Spleen (tissue), 7 donors: ENCODE measurements at regions not wholly inside any gene's neighbourhood (a gene's known extent, or its start where the extent isn't known, plus 50 kb on each side); places are given as distances from the start of the nearest gene placed in this dataset.

Experiments used
- POLR2A ChIP-seq, 3 donors: fragments of 450-650 bp; IDR thresholded peaks; one replicate each; pipeline ENCODE4 v1.5.1; 2017; ENCODE audit warnings: antibody characterized with exemption in 3 of 3, mild to moderate bottlenecking in 1 of 3
- POLR2AphosphoS5 ChIP-seq, 3 donors: sonication (generic); formaldehyde crosslinking; IDR thresholded peaks; one replicate each; pipeline ENCODE4 v1.5.1; 2017; ENCODE audit warnings: antibody characterized with exemption in 3 of 3
- TF ChIP-seq, protein P1 (sequence below), 11 experiments: fragments of 200-600 bp in 7 of 11; fragments of 450-650 bp in 4 of 11; sonication (generic) in 4 of 11; IDR thresholded peaks in 8 of 11; conservative IDR thresholded peaks in 3 of 11; 1 replicate in 7 of 11; 2 replicates in 4 of 11; pipeline versions ENCODE4 v1.4.0 to v1.8.0; 2016 to 2021; ENCODE audit warnings: antibody characterized with exemption in 11 of 11, inconsistent platforms in 4 of 11, mild to moderate bottlenecking in 1 of 11
- donor health status: DM: no; HTN: no; CAD: no; lungs with moderate emphysema.
- donor health status: DM: no; HTN: no; CAD: no.
- donor health status: DM: no; HTN: no; CAD: no.

DNA sequence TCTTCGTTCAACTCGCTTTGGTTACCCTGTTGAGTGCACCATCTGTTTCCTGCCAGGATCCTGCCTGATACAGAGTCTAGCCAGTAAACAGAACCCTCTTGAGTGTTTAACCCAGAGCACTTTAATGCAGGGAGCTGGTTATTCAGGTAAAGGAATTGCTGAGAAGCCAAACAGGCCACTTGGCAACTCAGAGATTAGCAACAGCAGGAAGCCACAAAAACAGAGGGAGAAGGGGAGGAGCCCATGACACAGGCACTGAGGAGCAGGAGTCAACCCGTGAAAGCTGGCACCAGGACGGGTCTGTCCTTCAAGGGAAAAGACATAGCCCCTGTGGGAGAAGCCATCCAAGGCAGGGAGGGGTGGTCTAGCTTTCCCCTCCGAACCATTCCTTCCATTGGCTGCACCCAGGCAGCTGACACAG is 641.4 kb downstream of the ZNF674 start:
- TF ChIP-seq, protein P1, sequence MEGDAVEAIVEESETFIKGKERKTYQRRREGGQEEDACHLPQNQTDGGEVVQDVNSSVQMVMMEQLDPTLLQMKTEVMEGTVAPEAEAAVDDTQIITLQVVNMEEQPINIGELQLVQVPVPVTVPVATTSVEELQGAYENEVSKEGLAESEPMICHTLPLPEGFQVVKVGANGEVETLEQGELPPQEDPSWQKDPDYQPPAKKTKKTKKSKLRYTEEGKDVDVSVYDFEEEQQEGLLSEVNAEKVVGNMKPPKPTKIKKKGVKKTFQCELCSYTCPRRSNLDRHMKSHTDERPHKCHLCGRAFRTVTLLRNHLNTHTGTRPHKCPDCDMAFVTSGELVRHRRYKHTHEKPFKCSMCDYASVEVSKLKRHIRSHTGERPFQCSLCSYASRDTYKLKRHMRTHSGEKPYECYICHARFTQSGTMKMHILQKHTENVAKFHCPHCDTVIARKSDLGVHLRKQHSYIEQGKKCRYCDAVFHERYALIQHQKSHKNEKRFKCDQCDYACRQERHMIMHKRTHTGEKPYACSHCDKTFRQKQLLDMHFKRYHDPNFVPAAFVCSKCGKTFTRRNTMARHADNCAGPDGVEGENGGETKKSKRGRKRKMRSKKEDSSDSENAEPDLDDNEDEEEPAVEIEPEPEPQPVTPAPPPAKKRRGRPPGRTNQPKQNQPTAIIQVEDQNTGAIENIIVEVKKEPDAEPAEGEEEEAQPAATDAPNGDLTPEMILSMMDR (IDR thresholded peaks at IDR 0.05 in 8 of 11, conservative IDR thresholded peaks at IDR 0.05 in 3 of 11), result no peak
- TF ChIP-seq POLR2AphosphoS5 (IDR thresholded peaks at IDR 0.05) (no peak), POLR2A (IDR thresholded peaks at IDR 0.05) (no peak)
